Tibial nerve (tissue), 4 donors: ENCODE measurements at regions not wholly inside any gene's neighbourhood (a gene's known extent, or its start where the extent isn't known, plus 50 kb on each side); places are given as distances from the start of the nearest gene placed in this dataset.

ENCODE experiments used
- DNase-seq, 2 donors: peaks; one replicate each; pipeline ENCODE4 v3.0.0-alpha.2; 2019; ENCODE audit warnings: low spot score in 2 of 2
- H3K27ac ChIP-seq, 4 donors: fragments of 200-600 bp; sonication (generic) in 3 of 4; one replicate each; pipeline ENCODE4 v1.5.1; 2017 to 2019; ENCODE audit warnings: mild to moderate bottlenecking in 1 of 4
- H3K27me3 ChIP-seq, 2 donors: fragments of 200-600 bp; sonication (generic) in 1 of 2; one replicate each; pipeline versions ENCODE4 v1.5.1 to v1.6.0; 2017 to 2019
- H3K36me3 ChIP-seq, 3 donors: fragments of 200-600 bp; sonication (generic); one replicate each; pipeline ENCODE4 v1.5.1; 2018 to 2019
- H3K4me1 ChIP-seq, 4 donors: fragments of 200-600 bp; sonication (generic) in 3 of 4; one replicate each; pipeline ENCODE4 v1.5.1; 2017 to 2019
- H3K4me3 ChIP-seq, 4 donors: fragments of 200-600 bp; sonication (generic) in 3 of 4; one replicate each; pipeline ENCODE4 v1.5.1; 2017 to 2019; ENCODE audit warnings: mild to moderate bottlenecking in 1 of 4, moderate library complexity in 1 of 4
- H3K9me3 ChIP-seq, 4 donors: fragments of 200-600 bp; sonication (generic) in 3 of 4; one replicate each; pipeline ENCODE4 v1.5.1; 2017 to 2019
- CTCF ChIP-seq, 5 experiments: fragments of 200-600 bp in 3 of 5; fragments of 450-650 bp in 2 of 5; sonication (generic) in 3 of 5; IDR thresholded peaks; one replicate each; pipeline ENCODE4 v1.5.1; 2016 to 2019; ENCODE audit warnings: antibody characterized with exemption in 5 of 5, mild to moderate bottlenecking in 3 of 5, moderate library complexity in 2 of 5
- EP300 ChIP-seq, 2 donors: sonication (generic); formaldehyde crosslinking; IDR thresholded peaks; one replicate each; pipeline ENCODE4 v1.6.1; 2017; ENCODE audit warnings: antibody characterized with exemption in 2 of 2, mild to moderate bottlenecking in 1 of 2
- POLR2A ChIP-seq, 2 donors: fragments of 450-650 bp; IDR thresholded peaks; one replicate each; pipeline ENCODE4 v1.6.1; 2017; ENCODE audit warnings: antibody characterized with exemption in 2 of 2, mild to moderate bottlenecking in 2 of 2, moderate library complexity in 2 of 2
- WGBS, 2 donors: methylation state at CpG; one replicate each; pipeline ENCODE4 v1.1.5; 2018; 5-methylcytosine and 5-hydroxymethylcytosine counted together

GRCh38 chr20:50310673-50311051 is 120.0 kb downstream of the CEBPB start:
- no peak for DNase-seq
- H3K9me3 ChIP-seq, result no peaks in the 10 kb centered on the region
- no peaks in the 10 kb centered on the region for H3K36me3 ChIP-seq
- H3K4me3 ChIP-seq, result no peak overlapping the region
- no peaks in the 10 kb centered on the region for H3K27me3 ChIP-seq
- peak overlapping the region in 3 of 4 donors; percentile 36 to 93 (median 74) for H3K27ac ChIP-seq
- peaks cover 4 to 61% (median 25%) of the 10 kb centered on the region in 4 donors for H3K4me1 ChIP-seq
- WGBS, 2 donors, result 89 to 97% methylated on average over 3 to 10 of the region's 10 CpGs
- no peak for TF ChIP-seq CTCF (IDR thresholded peaks at IDR 0.05)
- TF ChIP-seq POLR2A (IDR thresholded peaks at IDR 0.05), result no peak
- TF ChIP-seq EP300 (IDR thresholded peaks at IDR 0.05), result no peak

- Histone ChIP-seq H3K36me3 (no peaks in the 10 kb centered on the region), H3K9me3 (no peaks in the 10 kb centered on the region), H3K27ac (peak overlapping the region; percentile 36 to 93 (median 56)), H3K4me3 (no peak overlapping the region), H3K4me1 (peaks cover 0 to 54% (median 17%) of the 10 kb centered on the region in 4 donors), H3K27me3 (no peaks in the 10 kb centered on the region)
- no peak for DNase-seq
- no peak for TF ChIP-seq CTCF (IDR thresholded peaks at IDR 0.05)
- TF ChIP-seq EP300 (IDR thresholded peaks at IDR 0.05), result no peak
- no peak for TF ChIP-seq POLR2A (IDR thresholded peaks at IDR 0.05)
- 77 to 82% methylated on average over 12 of the region's 12 CpGs for WGBS, 2 donors
Measured at GRCh38 chr20:50311308-50312001, 120.8 kb downstream of the CEBPB start.

GRCh38 chr20:50312002-50312681 is 121.5 kb downstream of the CEBPB start:
- WGBS, 2 donors, result 74 to 81% methylated on average over 4 of the region's 5 CpGs
- H3K27ac ChIP-seq, result peak overlapping the region; percentile 39 to 93 (median 64)
- no peaks in the 10 kb centered on the region for H3K36me3 ChIP-seq
- no peak for DNase-seq
- H3K4me3 ChIP-seq, result no peak overlapping the region
- TF ChIP-seq CTCF (IDR thresholded peaks at IDR 0.05) (no peak), POLR2A (IDR thresholded peaks at IDR 0.05) (no peak), EP300 (IDR thresholded peaks at IDR 0.05) (no peak)
- no peaks in the 10 kb centered on the region for H3K9me3 ChIP-seq
- H3K4me1 ChIP-seq, result peaks cover 0 to 47% (median 11%) of the 10 kb centered on the region in 4 donors
- H3K27me3 ChIP-seq, result no peaks in the 10 kb centered on the region

GRCh38 chr20:50312682-50313521 is 122.3 kb downstream of the CEBPB start:
- Histone ChIP-seq H3K4me1 (peaks cover 0 to 42% (median 8%) of the 10 kb centered on the region in 4 donors), H3K27ac (peak overlapping the region; percentile 39 to 93 (median 64)), H3K9me3 (no peaks in the 10 kb centered on the region), H3K36me3 (no peaks in the 10 kb centered on the region), H3K27me3 (no peaks in the 10 kb centered on the region), H3K4me3 (no peak overlapping the region)
- DNase-seq, result peak; percentile 61 to 68
- 34 to 36% methylated on average over 12 to 16 of the region's 16 CpGs for WGBS, 2 donors
- TF ChIP-seq POLR2A (IDR thresholded peaks at IDR 0.05) (no peak), CTCF (IDR thresholded peaks at IDR 0.05) (no peak), EP300 (IDR thresholded peaks at IDR 0.05) (peak; percentile 58 to 71)
